HG03565 (cell line): ENCODE measurements at regions not wholly inside any gene's neighbourhood (a gene's known extent, or its start where the extent isn't known, plus 50 kb on each side); places are given as distances from the start of the nearest gene placed in this dataset.
"Not testable (repeated sequence)": the region's sequence is repeated elsewhere in the genome, so short reads cannot be mapped to it uniquely, and the experiment has no call there.

Experiments used
- ATAC-seq: cut with Tn5 transposase; IDR thresholded peaks from one replicate; pipeline ENCODE4 v1.9.1; 2021; ENCODE audit warnings: mild to moderate bottlenecking, moderate library complexity; ENCODE audit not compliant: unreplicated experiment

GRCh38 chr2:226115102-226115831 is 684.4 kb downstream of the IRS1 start:
- ATAC-seq, result no peak

DNA sequence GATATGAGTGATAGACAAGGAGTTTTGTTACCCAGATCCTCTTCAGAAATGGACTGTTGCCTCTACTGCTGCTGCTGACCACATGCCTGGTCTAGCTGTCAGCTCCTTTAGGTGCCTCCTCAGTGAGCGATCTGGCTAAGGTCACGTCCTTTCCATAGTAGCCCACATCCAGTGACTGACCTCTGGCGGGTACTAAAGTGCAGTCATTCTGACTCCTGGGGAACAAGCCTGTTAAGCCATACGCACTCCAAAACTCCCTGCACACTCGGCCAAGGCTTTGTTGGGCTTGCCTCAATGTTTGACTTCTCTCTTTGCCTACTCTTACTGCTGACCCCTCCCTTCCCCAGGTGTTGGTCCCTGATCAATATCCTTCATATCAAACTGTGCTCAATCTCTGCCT is 685.2 kb downstream of the IRS1 start:
- no peak for ATAC-seq

- no peak for ATAC-seq
Observed at GRCh38 chr2:226098861-226099745, 699.6 kb downstream of the NYAP2 start.

- no peak for ATAC-seq
Observed at GRCh38 chr2:226095058-226095457, 695.5 kb downstream of the NYAP2 start.

- no peak for ATAC-seq
Observed at GRCh38 chr2:226093364-226093763, 693.9 kb downstream of the NYAP2 start.

DNA sequence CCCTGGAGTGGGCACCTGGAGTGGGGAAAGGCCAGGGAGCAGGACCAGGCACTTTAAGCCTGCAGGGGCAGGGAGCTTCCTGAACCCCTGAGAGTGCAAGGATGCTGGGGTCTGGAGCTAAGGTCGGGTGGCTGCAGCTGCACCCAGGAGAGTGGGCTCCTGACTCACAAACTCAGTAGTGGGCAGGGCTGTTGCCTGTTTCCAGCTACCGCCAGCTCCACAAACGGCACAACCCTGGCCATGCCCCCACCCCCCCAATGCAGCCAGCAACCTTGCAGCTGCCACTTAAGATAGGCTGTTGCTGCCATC is 688.8 kb downstream of the NYAP2 start:
- no peak for ATAC-seq

DNA sequence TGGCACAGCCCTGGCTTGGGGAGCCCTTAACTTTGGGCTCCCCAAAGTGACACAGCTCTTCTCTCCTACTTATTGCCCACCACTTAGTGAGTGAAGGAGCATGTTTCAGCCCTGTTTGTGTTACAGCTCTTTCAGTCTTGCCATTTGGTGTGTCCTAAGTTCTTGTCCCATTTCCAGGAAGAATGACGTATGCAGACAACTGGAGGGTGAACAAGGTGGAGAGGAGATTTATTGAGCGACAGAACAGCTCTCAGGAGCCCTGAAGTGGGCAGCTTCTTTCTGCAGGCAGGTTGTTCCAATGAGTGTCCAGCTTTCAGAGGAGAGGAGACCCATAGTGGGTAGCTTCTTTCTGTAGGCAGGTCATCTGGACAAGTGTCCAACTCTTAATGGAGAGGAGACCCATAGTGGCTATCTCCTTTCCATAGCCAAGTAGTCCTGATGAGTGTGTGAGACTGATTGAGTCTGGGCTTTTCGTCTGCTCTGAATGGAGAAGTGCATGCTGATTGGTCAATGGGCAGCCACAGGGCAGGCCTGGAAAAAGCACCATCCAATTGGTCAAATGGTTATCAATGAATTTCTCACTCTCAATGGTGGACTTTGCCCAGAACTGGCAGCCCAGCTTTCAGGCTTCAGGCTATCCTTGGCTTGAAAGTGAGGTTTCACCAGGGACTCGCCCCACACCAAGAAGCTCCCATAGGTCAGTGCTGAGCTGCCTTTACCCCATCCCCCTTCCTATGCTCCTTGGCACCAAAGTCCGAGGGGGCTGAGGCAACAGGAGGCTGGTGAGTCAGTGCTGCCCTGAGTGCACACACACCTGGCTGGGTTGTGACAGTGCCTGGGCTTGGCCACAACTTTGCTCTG is 688.2 kb downstream of the NYAP2 start:
- no peak for ATAC-seq

- ATAC-seq, result no peak
Observed at GRCh38 chr2:226087051-226087450, 687.5 kb downstream of the NYAP2 start.

GRCh38 chr2:226086190-226086589 is 686.7 kb downstream of the NYAP2 start:
- no peak for ATAC-seq

DNA sequence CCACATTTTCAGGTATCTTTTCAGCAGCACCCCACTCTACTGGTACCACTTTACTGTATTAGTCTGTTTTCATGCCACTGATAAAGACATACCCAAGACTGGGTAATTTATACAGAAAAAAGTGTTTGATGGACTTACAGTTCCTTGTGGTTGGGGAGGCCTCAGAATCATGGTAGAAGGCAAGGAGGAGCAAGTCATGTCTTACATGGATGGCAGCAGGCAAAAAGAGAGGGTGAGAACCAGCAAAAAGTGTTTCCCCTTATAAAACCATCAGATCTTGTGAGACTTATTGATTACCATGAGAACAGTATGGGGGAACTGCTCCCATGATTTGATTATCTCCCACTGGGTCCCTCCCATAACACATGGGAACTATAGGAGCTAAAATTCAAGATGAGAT is 685.9 kb downstream of the NYAP2 start:
- ATAC-seq, result not testable (repeated sequence)

GRCh38 chr2:226080334-226080733 is 680.8 kb downstream of the NYAP2 start:
- ATAC-seq, result no peak

GRCh38 chr2:226079671-226080181 is 680.2 kb downstream of the NYAP2 start:
- no peak for ATAC-seq

GRCh38 chr2:226079196-226079595 is 679.7 kb downstream of the NYAP2 start:
- no peak for ATAC-seq

GRCh38 chr2:226078666-226079065 is 679.2 kb downstream of the NYAP2 start:
- no peak for ATAC-seq

GRCh38 chr2:226077841-226078240 is 678.3 kb downstream of the NYAP2 start:
- no peak for ATAC-seq

- ATAC-seq, result no peak
Observed at GRCh38 chr2:226077031-226077430, 677.5 kb downstream of the NYAP2 start.

DNA sequence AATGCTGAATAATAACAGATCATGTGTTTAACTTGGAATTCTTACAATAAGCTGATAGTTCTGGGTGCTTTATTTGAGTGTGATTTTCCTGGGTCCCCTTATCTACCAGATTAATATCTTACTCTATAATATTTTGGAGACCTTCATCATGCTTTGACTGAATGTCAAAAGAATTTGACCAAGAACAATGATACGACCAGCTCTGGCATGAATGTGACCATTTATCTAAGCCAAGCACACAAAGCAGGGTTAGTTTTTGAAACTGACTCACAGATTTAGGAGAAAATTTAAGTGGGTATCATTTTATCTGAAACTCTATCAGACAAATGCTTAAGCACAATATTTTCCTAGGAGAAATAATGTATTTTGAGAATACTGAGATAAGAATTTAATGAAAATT is 677.0 kb downstream of the NYAP2 start:
- ATAC-seq, result no peak

- no peak for ATAC-seq
Observed at GRCh38 chr2:226074391-226074790, 674.9 kb downstream of the NYAP2 start.

- no peak for ATAC-seq
Observed at GRCh38 chr2:226073496-226074160, 674.1 kb downstream of the NYAP2 start.

- no peak for ATAC-seq
Observed at GRCh38 chr2:226066873-226067272, 667.4 kb downstream of the NYAP2 start.

- no peak for ATAC-seq
Observed at GRCh38 chr2:226066391-226066790, 666.9 kb downstream of the NYAP2 start.
